Endodermal cell (in vitro differentiated cells): ENCODE measurements at regions not wholly inside any gene's neighbourhood (a gene's known extent, or its start where the extent isn't known, plus 50 kb on each side); places are given as distances from the start of the nearest gene placed in this dataset.

Experiments used
- DNase-seq: peaks from one replicate; pipeline ENCODE4 v3.0.0-alpha.2; 2017
- H3K27ac ChIP-seq: 2 replicates; pipeline ENCODE4 v1.5.1; 2013; ENCODE audit warnings: mild to moderate bottlenecking, low read depth, low read length, moderate library complexity
- H3K27me3 ChIP-seq: 2 replicates; pipeline ENCODE4 v1.6.1; 2013; ENCODE audit warnings: mild to moderate bottlenecking, low read length, moderate library complexity; ENCODE audit not compliant: insufficient read depth, control insufficient read depth, poor library complexity, severe bottlenecking
- H3K36me3 ChIP-seq: 2 replicates; pipeline ENCODE4 v1.7.0; 2013; ENCODE audit warnings: mild to moderate bottlenecking, low read length, moderate library complexity; ENCODE audit not compliant: control insufficient read depth, insufficient read depth
- H3K4me1 ChIP-seq: one replicate; pipeline ENCODE4 v1.7.0; 2013; ENCODE audit warnings: low read length; ENCODE audit not compliant: control insufficient read depth, insufficient read depth
- H3K4me3 ChIP-seq: 2 replicates; pipeline ENCODE4 v1.5.1; 2013; ENCODE audit warnings: mild to moderate bottlenecking, low read length, moderate library complexity
- H3K9ac ChIP-seq: 2 replicates; pipeline ENCODE4 v1.6.1; 2013; ENCODE audit warnings: mild to moderate bottlenecking, low read length, moderate library complexity; ENCODE audit not compliant: poor library complexity, severe bottlenecking; ENCODE audit errors: extremely low read depth
- H3K9me3 ChIP-seq: 2 replicates; pipeline ENCODE4 v1.6.1; 2013; ENCODE audit warnings: mild to moderate bottlenecking, low read length, moderate library complexity; ENCODE audit not compliant: control insufficient read depth
- H3K27ac Mint-ChIP-seq: 2 replicates; pipeline ENCODE4 v1.8.0; 2020; ENCODE audit warnings: mixed read lengths
- H3K27me3 Mint-ChIP-seq: 2 replicates; pipeline ENCODE4 v1.8.0; 2021; ENCODE audit warnings: mild to moderate bottlenecking, mixed read lengths; ENCODE audit not compliant: insufficient read depth
- H3K36me3 Mint-ChIP-seq: 2 replicates; pipeline ENCODE4 v1.8.0; 2020; ENCODE audit warnings: low read depth, mixed read lengths
- H3K4me1 Mint-ChIP-seq: 2 replicates; pipeline ENCODE4 v1.8.0; 2020; ENCODE audit warnings: mixed read lengths
- H3K4me3 Mint-ChIP-seq: 2 replicates; pipeline ENCODE4 v1.8.0; 2020; ENCODE audit warnings: mild to moderate bottlenecking, moderate library complexity, mixed read lengths
- H3K9me3 Mint-ChIP-seq: 2 replicates; pipeline ENCODE4 v1.8.0; 2020; ENCODE audit warnings: mild to moderate bottlenecking, mixed read lengths
- WGBS, 2 experiments: methylation state at CpG; one replicate each; pipeline versions ENCODE4 v1.1.5 to v1.1.7; 2013; ENCODE audit warnings: missing lambda C conversion rate in 2 of 2, mixed read lengths in 1 of 2; ENCODE audit not compliant: insufficient coverage in 1 of 2, insufficient read length in 1 of 2; 5-methylcytosine and 5-hydroxymethylcytosine counted together
- TF ChIP-seq, protein P1 (sequence below): fragments of 200-600 bp; sonication (generic); conservative IDR thresholded peaks from 2 replicates; pipeline ENCODE4 v1.5.0; 2021; ENCODE audit warnings: antibody characterized with exemption, mild to moderate bottlenecking

- Mint-ChIP-seq H3K27me3 (peaks cover 39% of the 10 kb centered on the region), H3K36me3 (no peaks in the 10 kb centered on the region), H3K4me1 (peaks cover 46% of the 10 kb centered on the region), H3K27ac (peak overlapping the region; percentile 94), H3K9me3 (no peaks in the 10 kb centered on the region), H3K4me3 (peak overlapping the region; percentile 79)
- peak overlapping the region; percentile 18 for H3K27ac ChIP-seq
- TF ChIP-seq, protein P1, sequence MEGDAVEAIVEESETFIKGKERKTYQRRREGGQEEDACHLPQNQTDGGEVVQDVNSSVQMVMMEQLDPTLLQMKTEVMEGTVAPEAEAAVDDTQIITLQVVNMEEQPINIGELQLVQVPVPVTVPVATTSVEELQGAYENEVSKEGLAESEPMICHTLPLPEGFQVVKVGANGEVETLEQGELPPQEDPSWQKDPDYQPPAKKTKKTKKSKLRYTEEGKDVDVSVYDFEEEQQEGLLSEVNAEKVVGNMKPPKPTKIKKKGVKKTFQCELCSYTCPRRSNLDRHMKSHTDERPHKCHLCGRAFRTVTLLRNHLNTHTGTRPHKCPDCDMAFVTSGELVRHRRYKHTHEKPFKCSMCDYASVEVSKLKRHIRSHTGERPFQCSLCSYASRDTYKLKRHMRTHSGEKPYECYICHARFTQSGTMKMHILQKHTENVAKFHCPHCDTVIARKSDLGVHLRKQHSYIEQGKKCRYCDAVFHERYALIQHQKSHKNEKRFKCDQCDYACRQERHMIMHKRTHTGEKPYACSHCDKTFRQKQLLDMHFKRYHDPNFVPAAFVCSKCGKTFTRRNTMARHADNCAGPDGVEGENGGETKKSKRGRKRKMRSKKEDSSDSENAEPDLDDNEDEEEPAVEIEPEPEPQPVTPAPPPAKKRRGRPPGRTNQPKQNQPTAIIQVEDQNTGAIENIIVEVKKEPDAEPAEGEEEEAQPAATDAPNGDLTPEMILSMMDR = no peak
- H3K9ac ChIP-seq = peak overlapping the region; percentile 70
- peak overlapping the region; percentile 86 for H3K4me3 ChIP-seq
- H3K4me1 ChIP-seq = peaks cover 16% of the 10 kb centered on the region
- H3K27me3 ChIP-seq = no peaks in the 10 kb centered on the region
- H3K36me3 ChIP-seq = no peaks in the 10 kb centered on the region
- no peaks in the 10 kb centered on the region for H3K9me3 ChIP-seq
- peak; percentile 86 for DNase-seq
- 0% methylated on average over 14 to 104 of the region's 105 CpGs for WGBS, 2 experiments
Measured at GRCh38 chr14:73786636-73787485, 64.8 kb upstream of the PTGR2 start.

- DNase-seq = peak; percentile 79
- H3K9ac ChIP-seq = peak overlapping the region; percentile 70
- peak overlapping the region; percentile 78 for H3K27ac ChIP-seq
- peak overlapping the region; percentile 86 for H3K4me3 ChIP-seq
- no peaks in the 10 kb centered on the region for H3K27me3 ChIP-seq
- no peaks in the 10 kb centered on the region for H3K36me3 Mint-ChIP-seq
- H3K4me1 ChIP-seq = peaks cover 16% of the 10 kb centered on the region
- no peaks in the 10 kb centered on the region for H3K9me3 Mint-ChIP-seq
- peaks cover 46% of the 10 kb centered on the region for H3K4me1 Mint-ChIP-seq
- H3K4me3 Mint-ChIP-seq = peak overlapping the region; percentile 79
- WGBS, 2 experiments = 1 to 2% methylated on average over 33 to 35 of the region's 35 CpGs
- H3K9me3 ChIP-seq = no peaks in the 10 kb centered on the region
- TF ChIP-seq, protein P1 = peak; percentile 55
- no peaks in the 10 kb centered on the region for H3K36me3 ChIP-seq
- H3K27ac Mint-ChIP-seq = peak overlapping the region; percentile 91
- peaks cover 39% of the 10 kb centered on the region for H3K27me3 Mint-ChIP-seq
Measured at GRCh38 chr14:73785834-73786635, 65.6 kb upstream of the PTGR2 start.

DNA sequence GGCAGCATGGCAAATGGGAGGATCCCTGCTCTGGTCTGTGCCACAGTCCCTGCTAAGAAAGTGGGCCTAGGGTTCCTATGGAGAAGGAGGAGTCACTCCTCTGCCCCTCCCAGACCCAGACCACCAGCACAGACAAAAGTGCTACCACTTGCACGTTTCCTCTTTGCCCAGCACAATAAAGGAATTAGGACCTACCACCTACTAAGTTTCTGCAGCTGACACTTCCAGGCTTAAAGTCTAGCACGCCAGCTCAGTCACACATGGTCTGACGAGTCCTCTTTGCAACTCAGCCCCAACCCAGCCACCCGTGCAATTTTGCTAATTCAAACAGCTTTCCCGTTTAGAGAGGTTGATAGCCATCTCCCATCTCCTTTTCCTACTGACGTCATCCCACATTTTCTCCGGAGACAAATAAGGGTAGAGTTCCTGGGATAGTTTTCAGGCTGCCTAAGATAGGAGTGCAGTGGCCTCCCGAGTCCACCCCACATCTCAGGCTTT lies 66.2 kb upstream of the PTGR2 start:
- Mint-ChIP-seq H3K27me3 (peaks cover 39% of the 10 kb centered on the region), H3K9me3 (no peaks in the 10 kb centered on the region), H3K27ac (peak overlapping the region; percentile 91), H3K36me3 (peaks cover 2% of the 10 kb centered on the region), H3K4me1 (peaks cover 46% of the 10 kb centered on the region), H3K4me3 (peak overlapping the region; percentile 79)
- peaks cover 16% of the 10 kb centered on the region for H3K4me1 ChIP-seq
- DNase-seq = peak; percentile 64
- WGBS, 2 experiments = 10 to 13% methylated on average over 5 to 8 of the region's 8 CpGs
- H3K27me3 ChIP-seq = no peaks in the 10 kb centered on the region
- peak overlapping the region; percentile 70 for H3K9ac ChIP-seq
- H3K4me3 ChIP-seq = peak overlapping the region; percentile 86
- no peaks in the 10 kb centered on the region for H3K9me3 ChIP-seq
- H3K36me3 ChIP-seq = no peaks in the 10 kb centered on the region
- TF ChIP-seq, protein P1 = no peak
- peak overlapping the region; percentile 78 for H3K27ac ChIP-seq
